Activated CD4-positive, alpha-beta T cell treated with anti-CD3 and anti-CD28 coated beads, Interleukin-2, amount 10 ng/mL, durations not matched to agents 7 days and 5 days (primary cell): ENCODE measurements at regions not wholly inside any gene's neighbourhood (a gene's known extent, or its start where the extent isn't known, plus 50 kb on each side); places are given as distances from the start of the nearest gene placed in this dataset.
"Not testable (repeated sequence)": the region's sequence is repeated elsewhere in the genome, so short reads cannot be mapped to it uniquely, and the experiment has no call there.

ENCODE experiments used
- CTCF ChIA-PET: fragments of 350-600 bp; sonication (Branson Sonifier 250); formaldehyde crosslinking; loops from one replicate; lab custom pipeline; 2021; ENCODE audit warnings: antibody characterized with exemption; lab: Charles Lee
- POLR2A ChIA-PET: fragments of 350-600 bp; sonication (Branson Sonifier 250); formaldehyde crosslinking; loops from one replicate; lab custom pipeline; 2021; ENCODE audit warnings: antibody characterized with exemption; lab: Charles Lee
- DNase-seq: peaks from one replicate; pipeline ENCODE4 v3.0.0-alpha.2; 2020
- H3K27ac Mint-ChIP-seq: one replicate; pipeline ENCODE4 v1.8.0; 2021; ENCODE audit warnings: mild to moderate bottlenecking, moderate library complexity, mixed read lengths
- H3K27me3 Mint-ChIP-seq: one replicate; pipeline ENCODE4 v1.8.0; 2021; ENCODE audit warnings: mixed read lengths
- H3K36me3 Mint-ChIP-seq: one replicate; pipeline ENCODE4 v1.8.0; 2021; ENCODE audit warnings: low read depth, mixed read lengths
- H3K4me1 Mint-ChIP-seq: one replicate; pipeline ENCODE4 v1.8.0; 2021; ENCODE audit warnings: mixed read lengths
- H3K4me3 Mint-ChIP-seq: one replicate; pipeline ENCODE4 v1.8.0; 2021; ENCODE audit warnings: mild to moderate bottlenecking, moderate library complexity, mixed read lengths
- H3K9me3 Mint-ChIP-seq: one replicate; pipeline ENCODE4 v1.8.0; 2021; ENCODE audit warnings: mixed read lengths

DNA sequence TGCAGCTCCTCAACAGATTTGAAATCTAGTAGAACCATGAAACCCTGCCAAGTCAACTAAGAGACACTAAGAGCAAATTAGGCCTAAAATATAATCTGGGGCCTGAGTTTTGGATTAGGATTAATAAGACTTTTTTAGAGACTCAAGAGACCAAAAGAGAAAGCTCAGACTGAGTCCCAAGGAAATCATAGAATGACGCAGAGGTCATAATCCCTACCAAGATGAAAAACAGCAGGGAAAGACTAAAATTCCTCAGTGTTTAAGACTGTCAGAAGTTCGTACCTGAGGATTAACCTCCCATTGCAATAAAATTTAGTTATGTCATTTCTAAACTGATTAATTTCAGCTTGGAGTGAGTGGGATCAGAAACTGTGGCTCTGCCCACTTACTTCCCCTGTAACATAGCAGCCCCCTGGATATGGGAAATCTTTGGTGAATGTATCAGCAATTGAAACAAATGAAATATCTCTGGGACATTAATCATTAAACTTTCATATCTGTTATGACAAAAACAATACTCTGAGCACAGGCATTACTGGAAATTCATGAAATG, 200.3 kb downstream of the EDN1 start:
- Mint-ChIP-seq H3K4me1 (no peaks in the 10 kb centered on the region), H3K27ac (no peak overlapping the region), H3K4me3 (no peak overlapping the region), H3K9me3 (no peaks in the 10 kb centered on the region), H3K27me3 (no peaks in the 10 kb centered on the region), H3K36me3 (no peaks in the 10 kb centered on the region)
- DNase-seq = no peak
- ChIA-PET CTCF (no interaction called here), POLR2A (no interaction called here)

DNA sequence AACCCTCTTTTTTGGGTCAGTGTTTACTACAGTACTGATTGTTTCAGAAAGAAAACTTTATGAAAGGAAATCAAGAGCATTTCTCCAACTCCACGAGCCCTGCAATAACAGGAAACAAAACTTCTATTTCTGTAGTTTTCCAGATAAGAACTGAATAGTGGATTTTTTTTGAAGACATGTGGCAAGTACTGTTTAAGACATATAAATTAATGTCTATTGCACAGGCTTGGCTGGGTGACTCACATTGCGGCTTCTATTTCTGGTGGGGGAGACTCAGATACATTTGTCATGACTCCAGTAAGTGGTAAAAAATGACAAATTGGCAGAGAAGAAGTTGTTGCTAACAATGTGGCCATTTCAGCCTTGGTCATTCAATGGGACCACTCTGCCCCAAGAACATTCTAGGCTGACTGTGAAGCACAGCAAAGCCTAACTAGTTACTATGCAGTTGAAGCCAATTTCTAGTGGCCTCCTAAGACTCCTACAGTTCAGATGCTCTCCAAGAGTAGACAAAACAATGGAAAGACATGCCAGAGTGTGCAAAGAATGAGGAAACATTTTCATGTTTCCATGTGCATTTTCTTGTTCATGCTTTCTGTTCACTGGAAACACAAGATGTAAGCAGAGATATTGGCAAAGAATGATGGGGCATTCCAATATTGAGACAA, 200.9 kb downstream of the EDN1 start:
- Mint-ChIP-seq H3K4me1 (no peaks in the 10 kb centered on the region), H3K27me3 (peaks cover 1% of the 10 kb centered on the region), H3K36me3 (no peaks in the 10 kb centered on the region), H3K9me3 (peaks cover 2% of the 10 kb centered on the region), H3K4me3 (no peak overlapping the region), H3K27ac (no peak overlapping the region)
- ChIA-PET POLR2A (no interaction called here), CTCF (no interaction called here)
- no peak for DNase-seq

- H3K27me3 Mint-ChIP-seq, DNase-seq, POLR2A ChIA-PET, H3K9me3 Mint-ChIP-seq, H3K27ac Mint-ChIP-seq, H3K4me3 Mint-ChIP-seq, H3K36me3 Mint-ChIP-seq, CTCF ChIA-PET, H3K4me1 Mint-ChIP-seq: not testable (repeated sequence)
Measured at GRCh38 chr6:12492929-12493328, 202.8 kb downstream of the EDN1 start.

- POLR2A ChIA-PET = no interaction called here
- CTCF ChIA-PET = no interaction called here
Measured at GRCh38 chr6:12493446-12493845, 203.3 kb downstream of the EDN1 start.

DNA sequence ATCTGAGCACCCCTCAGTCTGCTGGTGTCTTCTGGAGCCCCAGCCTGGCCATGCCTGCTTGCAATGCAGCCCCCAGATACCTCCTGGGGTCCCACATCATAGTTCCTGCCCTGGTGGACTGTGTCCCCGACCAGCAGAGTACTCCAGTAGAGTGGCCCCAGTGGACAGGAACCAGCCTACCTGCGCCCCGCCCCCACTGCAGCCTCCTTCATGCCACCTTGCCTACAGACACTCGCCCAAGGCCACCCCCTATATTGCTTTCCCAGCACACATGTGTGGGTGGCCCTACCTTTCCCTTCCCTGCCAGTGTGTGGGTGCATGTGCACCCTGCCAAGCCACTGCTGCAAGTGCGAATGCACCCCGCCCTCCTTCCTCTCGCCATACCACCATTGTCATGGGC, 204.0 kb downstream of the EDN1 start:
- ChIA-PET POLR2A (no interaction called here), CTCF (no interaction called here)
- no peaks in the 10 kb centered on the region for H3K4me1 Mint-ChIP-seq
- no peak overlapping the region for H3K4me3 Mint-ChIP-seq
- H3K36me3 Mint-ChIP-seq = no peaks in the 10 kb centered on the region
- peaks cover 7% of the 10 kb centered on the region for H3K27me3 Mint-ChIP-seq
- no peak for DNase-seq
- H3K9me3 Mint-ChIP-seq = peaks cover 2% of the 10 kb centered on the region
- H3K27ac Mint-ChIP-seq = no peak overlapping the region

More at GRCh38 chr6:12493446-12493845, 203.3 kb downstream of the EDN1 start:
- peaks cover 7% of the 10 kb centered on the region for H3K27me3 Mint-ChIP-seq
- no peak for DNase-seq
- no peak overlapping the region for H3K27ac Mint-ChIP-seq
- no peaks in the 10 kb centered on the region for H3K36me3 Mint-ChIP-seq
- peaks cover 2% of the 10 kb centered on the region for H3K9me3 Mint-ChIP-seq
- H3K4me3 Mint-ChIP-seq = no peak overlapping the region
- H3K4me1 Mint-ChIP-seq = no peaks in the 10 kb centered on the region

DNA sequence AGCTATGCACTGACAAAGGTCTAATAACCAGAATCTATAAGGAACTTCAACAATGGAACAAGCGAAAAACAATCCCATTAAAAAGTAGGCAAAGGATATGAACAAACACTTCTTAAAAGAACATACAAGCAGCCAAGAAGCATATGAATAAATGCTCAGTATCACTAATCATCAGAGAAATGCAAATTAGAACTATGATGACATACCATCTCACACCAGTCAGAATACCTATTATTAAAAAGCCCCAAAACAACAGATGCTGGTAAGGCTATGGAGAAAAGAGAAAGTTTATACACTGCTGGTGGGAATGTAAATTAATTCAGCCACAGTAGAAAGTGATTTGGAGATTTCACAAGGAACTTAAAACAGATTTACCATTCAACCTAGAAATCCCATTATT, 211.8 kb downstream of the EDN1 start:
- ChIA-PET POLR2A (no interaction called here), CTCF (no interaction called here)
- H3K4me1 Mint-ChIP-seq = no peaks in the 10 kb centered on the region
- no peaks in the 10 kb centered on the region for H3K9me3 Mint-ChIP-seq
- H3K27me3 Mint-ChIP-seq = peaks cover 10% of the 10 kb centered on the region
- no peak overlapping the region for H3K27ac Mint-ChIP-seq
- H3K4me3 Mint-ChIP-seq = no peak overlapping the region
- DNase-seq = no peak
- no peaks in the 10 kb centered on the region for H3K36me3 Mint-ChIP-seq

GRCh38 chr6:12504325-12504966, 212.1 kb upstream of the PHACTR1 start:
- Mint-ChIP-seq H3K9me3 (no peaks in the 10 kb centered on the region), H3K36me3 (no peaks in the 10 kb centered on the region), H3K27me3 (peaks cover 10% of the 10 kb centered on the region), H3K4me3 (no peak overlapping the region), H3K27ac (no peak overlapping the region), H3K4me1 (no peaks in the 10 kb centered on the region)
- POLR2A ChIA-PET = no interaction called here
- DNase-seq = no peak
- CTCF ChIA-PET = interaction anchor here (0.7 to 1.3 kb wide), 3 partner anchors 9 to 214 kb away, joined by 3 to 4 read pairs (median 3); no protein-coding TSS in a partner anchor

- Mint-ChIP-seq H3K36me3 (no peaks in the 10 kb centered on the region), H3K27ac (no peak overlapping the region), H3K4me1 (no peaks in the 10 kb centered on the region), H3K4me3 (no peak overlapping the region), H3K27me3 (peaks cover 10% of the 10 kb centered on the region), H3K9me3 (no peaks in the 10 kb centered on the region)
- POLR2A ChIA-PET = no interaction called here
- no peak for DNase-seq
- CTCF ChIA-PET = no interaction called here
Measured at GRCh38 chr6:12505486-12505885, 211.1 kb upstream of the PHACTR1 start.

DNA sequence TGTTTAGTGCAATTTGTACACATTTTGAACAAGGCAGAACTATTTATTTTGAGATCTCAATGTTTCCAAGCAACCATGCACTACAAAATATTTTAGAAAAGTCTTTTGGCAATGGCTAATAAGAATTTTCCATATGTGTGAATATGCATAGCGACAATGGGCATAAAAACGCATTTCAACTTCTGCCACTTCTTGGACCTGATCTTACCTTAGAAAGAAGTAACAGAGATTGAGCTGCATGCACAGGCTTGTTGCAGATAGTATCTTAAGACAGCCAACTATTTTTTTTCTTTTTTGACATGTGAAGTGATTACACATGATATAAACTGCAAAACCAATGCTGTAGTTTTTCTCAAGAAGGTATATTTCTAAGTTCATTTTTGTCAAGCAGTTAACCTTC, 210.4 kb upstream of the PHACTR1 start:
- CTCF ChIA-PET = no interaction called here

GRCh38 chr6:12507636-12508035, 208.9 kb upstream of the PHACTR1 start:
- ChIA-PET POLR2A (no interaction called here), CTCF (interaction anchor here (1.1 kb wide), 1 partner anchor 17 kb away, joined by 3 read pairs; no protein-coding TSS in a partner anchor)
- Mint-ChIP-seq H3K9me3 (no peaks in the 10 kb centered on the region), H3K4me3 (no peak overlapping the region), H3K4me1 (no peaks in the 10 kb centered on the region), H3K27me3 (peaks cover 2% of the 10 kb centered on the region), H3K36me3 (no peaks in the 10 kb centered on the region), H3K27ac (no peak overlapping the region)
- no peak for DNase-seq

More for the DNA sequence above, 210.4 kb upstream of the PHACTR1 start:
- peaks cover 10% of the 10 kb centered on the region for H3K27me3 Mint-ChIP-seq
- no peaks in the 10 kb centered on the region for H3K4me1 Mint-ChIP-seq
- no peak overlapping the region for H3K4me3 Mint-ChIP-seq
- no peaks in the 10 kb centered on the region for H3K9me3 Mint-ChIP-seq
- POLR2A ChIA-PET = no interaction called here
- H3K36me3 Mint-ChIP-seq = no peaks in the 10 kb centered on the region
- no peak overlapping the region for H3K27ac Mint-ChIP-seq
- no peak for DNase-seq

DNA sequence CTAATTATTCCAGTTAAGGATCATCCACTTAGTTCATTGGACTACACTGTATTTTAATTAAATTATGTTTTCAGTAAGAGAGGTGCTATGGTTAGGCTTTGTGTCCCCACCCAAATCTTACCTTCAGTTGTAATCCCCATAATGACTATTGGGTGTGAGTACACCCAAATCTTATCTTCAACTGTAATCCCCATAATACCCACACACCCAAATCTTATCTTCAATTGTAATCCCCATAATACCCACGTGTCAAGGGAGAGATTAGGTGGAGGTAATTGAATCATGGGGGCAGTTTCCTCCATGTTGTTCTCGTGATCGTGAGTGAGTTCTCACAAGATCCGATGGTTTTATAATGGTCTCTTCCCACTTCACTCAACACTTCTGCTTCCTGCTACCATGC, 208.0 kb upstream of the PHACTR1 start:
- Mint-ChIP-seq H3K27me3 (no peaks in the 10 kb centered on the region), H3K4me1 (no peaks in the 10 kb centered on the region), H3K4me3 (no peak overlapping the region), H3K27ac (no peak overlapping the region), H3K36me3 (no peaks in the 10 kb centered on the region), H3K9me3 (no peaks in the 10 kb centered on the region)
- DNase-seq = no peak
- POLR2A ChIA-PET = no interaction called here
- CTCF ChIA-PET = no interaction called here

- ChIA-PET POLR2A (no interaction called here), CTCF (no interaction called here)
- Mint-ChIP-seq H3K9me3 (no peaks in the 10 kb centered on the region), H3K4me3 (no peak overlapping the region), H3K27me3 (no peaks in the 10 kb centered on the region), H3K36me3 (no peaks in the 10 kb centered on the region), H3K4me1 (no peaks in the 10 kb centered on the region), H3K27ac (no peak overlapping the region)
- DNase-seq = no peak
Measured at GRCh38 chr6:12509060-12509459, 207.5 kb upstream of the PHACTR1 start.

- no peak overlapping the region for H3K27ac Mint-ChIP-seq
- ChIA-PET CTCF (interaction anchor here (0.6 kb wide), 1 partner anchor 1984 kb away, joined by 3 read pairs; no protein-coding TSS in a partner anchor), POLR2A (no interaction called here)
- H3K4me3 Mint-ChIP-seq = no peak overlapping the region
- no peaks in the 10 kb centered on the region for H3K9me3 Mint-ChIP-seq
- H3K4me1 Mint-ChIP-seq = no peaks in the 10 kb centered on the region
- DNase-seq = no peak
- no peaks in the 10 kb centered on the region for H3K27me3 Mint-ChIP-seq
- no peaks in the 10 kb centered on the region for H3K36me3 Mint-ChIP-seq
Measured at GRCh38 chr6:12516070-12516469, 200.5 kb upstream of the PHACTR1 start.
